ENCODE measurements at regions not wholly inside any gene's neighbourhood (a gene's known extent, or its start where the extent isn't known, plus 50 kb on each side); places are given as distances from the start of the nearest gene placed in this dataset.

DNA sequence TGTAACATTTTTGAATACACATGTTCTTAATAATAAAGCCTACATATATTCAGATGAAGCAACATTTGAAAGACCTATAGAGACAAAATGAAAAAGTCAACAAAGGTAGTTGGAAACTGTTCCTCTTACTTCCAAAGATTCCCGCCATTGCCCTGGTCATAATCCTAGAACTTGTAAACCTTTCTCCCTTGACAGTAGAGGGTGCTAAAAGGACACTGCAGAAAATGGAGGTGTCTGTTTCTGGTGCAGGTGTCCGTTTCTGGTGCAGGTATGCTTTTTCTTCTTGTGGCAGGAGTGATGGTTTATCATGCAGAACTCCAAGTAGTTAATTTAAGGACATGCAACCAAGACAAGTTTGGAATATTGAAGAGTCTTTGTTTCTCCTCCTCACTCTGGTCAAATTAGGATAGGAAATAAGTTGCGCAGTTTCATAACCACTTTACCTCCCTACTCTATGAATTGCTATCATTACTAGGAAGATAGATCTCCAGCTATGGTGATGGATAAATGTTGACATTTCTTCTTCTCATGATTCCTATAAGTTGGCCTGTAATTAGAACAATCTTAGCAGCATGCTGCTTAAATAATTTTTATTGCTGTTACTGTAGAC, 56.0 kb upstream of the FAM174A start:
- no peak for DNase-seq (ENCODE audit: low read depth, low spot score)
- TF ChIP-seq, protein P1, sequence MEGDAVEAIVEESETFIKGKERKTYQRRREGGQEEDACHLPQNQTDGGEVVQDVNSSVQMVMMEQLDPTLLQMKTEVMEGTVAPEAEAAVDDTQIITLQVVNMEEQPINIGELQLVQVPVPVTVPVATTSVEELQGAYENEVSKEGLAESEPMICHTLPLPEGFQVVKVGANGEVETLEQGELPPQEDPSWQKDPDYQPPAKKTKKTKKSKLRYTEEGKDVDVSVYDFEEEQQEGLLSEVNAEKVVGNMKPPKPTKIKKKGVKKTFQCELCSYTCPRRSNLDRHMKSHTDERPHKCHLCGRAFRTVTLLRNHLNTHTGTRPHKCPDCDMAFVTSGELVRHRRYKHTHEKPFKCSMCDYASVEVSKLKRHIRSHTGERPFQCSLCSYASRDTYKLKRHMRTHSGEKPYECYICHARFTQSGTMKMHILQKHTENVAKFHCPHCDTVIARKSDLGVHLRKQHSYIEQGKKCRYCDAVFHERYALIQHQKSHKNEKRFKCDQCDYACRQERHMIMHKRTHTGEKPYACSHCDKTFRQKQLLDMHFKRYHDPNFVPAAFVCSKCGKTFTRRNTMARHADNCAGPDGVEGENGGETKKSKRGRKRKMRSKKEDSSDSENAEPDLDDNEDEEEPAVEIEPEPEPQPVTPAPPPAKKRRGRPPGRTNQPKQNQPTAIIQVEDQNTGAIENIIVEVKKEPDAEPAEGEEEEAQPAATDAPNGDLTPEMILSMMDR (IDR thresholded peaks at IDR 0.05; ENCODE audit: insufficient read depth, low read length, missing control alignments), result no peak
- POLR2A ChIA-PET, result no interaction called here
- CTCF ChIA-PET, result no interaction called here
- no peak overlapping the region for H3K4me3 ChIP-seq (ENCODE audit: low read depth, low read length)

- CTCF ChIA-PET, result no interaction called here
- H3K4me3 ChIP-seq (ENCODE audit: low read depth, low read length), result no peak overlapping the region
- POLR2A ChIA-PET, result no interaction called here
- TF ChIP-seq, protein P1 (IDR thresholded peaks at IDR 0.05; ENCODE audit: insufficient read depth, low read length, missing control alignments), result no peak
- DNase-seq (ENCODE audit: low read depth, low spot score), result no peak
Observed at GRCh38 chr5:100472091-100472490, 63.1 kb upstream of the FAM174A start.

GRCh38 chr5:100469767-100470166, 65.4 kb upstream of the FAM174A start:
- DNase-seq (ENCODE audit: low read depth, low spot score), result no peak
- ChIA-PET POLR2A (no interaction called here), CTCF (interaction anchor here (1.0 kb wide), 1 partner anchor 39 kb away, joined by 4 read pairs; no protein-coding TSS in a partner anchor)
- TF ChIP-seq, protein P1 (IDR thresholded peaks at IDR 0.05; ENCODE audit: insufficient read depth, low read length, missing control alignments), result no peak
- no peak overlapping the region for H3K4me3 ChIP-seq (ENCODE audit: low read depth, low read length)

GRCh38 chr5:100464418-100464817, 70.8 kb upstream of the FAM174A start:
- no peak overlapping the region for H3K4me3 ChIP-seq (ENCODE audit: low read depth, low read length)
- ChIA-PET POLR2A (no interaction called here), CTCF (no interaction called here)
- DNase-seq (ENCODE audit: low read depth, low spot score), result no peak
- TF ChIP-seq, protein P1 (IDR thresholded peaks at IDR 0.05; ENCODE audit: insufficient read depth, low read length, missing control alignments), result no peak

GRCh38 chr5:100456615-100457014, 78.6 kb upstream of the FAM174A start:
- POLR2A ChIA-PET, result no interaction called here
- TF ChIP-seq, protein P1 (IDR thresholded peaks at IDR 0.05; ENCODE audit: insufficient read depth, low read length, missing control alignments), result no peak
- no peak for DNase-seq (ENCODE audit: low read depth, low spot score)
- H3K4me3 ChIP-seq (ENCODE audit: low read depth, low read length), result no peak overlapping the region
- CTCF ChIA-PET, result no interaction called here

DNA sequence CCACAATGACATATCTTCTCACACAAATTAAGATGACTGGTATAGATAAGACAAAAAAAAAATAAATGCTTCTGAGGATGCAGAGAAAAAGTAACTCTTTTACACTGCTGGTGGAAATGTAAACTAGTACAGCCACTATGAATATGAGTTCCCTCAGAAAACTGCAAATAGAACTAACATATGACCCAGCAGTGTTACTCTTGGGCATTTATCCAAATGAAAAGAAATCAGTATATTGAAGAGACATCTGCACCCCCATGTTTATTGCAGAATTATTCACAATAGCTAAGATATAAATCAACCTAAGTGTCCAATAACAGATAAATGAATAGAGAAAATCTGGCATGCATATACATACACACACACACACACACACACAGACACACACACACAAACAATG, 83.0 kb upstream of the FAM174A start:
- no peak for DNase-seq (ENCODE audit: low read depth, low spot score)
- ChIA-PET POLR2A (no interaction called here), CTCF (no interaction called here)
- TF ChIP-seq, protein P1 (IDR thresholded peaks at IDR 0.05; ENCODE audit: insufficient read depth, low read length, missing control alignments), result no peak
- no peak overlapping the region for H3K4me3 ChIP-seq (ENCODE audit: low read depth, low read length)

All from AG04449 (cell line).